HEK293 (cell line): ENCODE measurements at regions not wholly inside any gene's neighbourhood (a gene's known extent, or its start where the extent isn't known, plus 50 kb on each side); places are given as distances from the start of the nearest gene placed in this dataset.

Experiments
- CTCF ChIA-PET: fragments of 350-600 bp; formaldehyde crosslinking; extraction: SDS; loops from one replicate; lab custom pipeline; 2021; ENCODE audit warnings: antibody characterized with exemption; lab: Yijun Ruan, JAX
- POLR2A ChIA-PET: fragments of 300-600 bp; formaldehyde crosslinking; extraction: SDS; loops from one replicate; lab custom pipeline; 2020; ENCODE audit warnings: antibody characterized with exemption, inconsistent platforms; lab: Yijun Ruan, JAX
- H3K27ac ChIP-seq: fragments of 200-500 bp; sonication (Bioruptor generic); 2 replicates; pipeline ENCODE4 v1.5.1; 2014; ENCODE audit warnings: low read depth, low read length, control low read depth, inconsistent platforms; ENCODE audit errors: extremely low read depth
- H3K36me3 ChIP-seq, 2 experiments: fragments of 200-500 bp in 1 of 2; sonication (Bioruptor generic) in 1 of 2; 1 replicate in 1 of 2; 2 replicates in 1 of 2; pipeline ENCODE4 v1.5.1; 2014 to 2017; ENCODE audit warnings: inconsistent platforms in 2 of 2, low read length in 2 of 2; ENCODE audit not compliant: control insufficient read depth in 2 of 2, insufficient read depth in 1 of 2
- H3K4me1 ChIP-seq: fragments of 200-500 bp; sonication (Bioruptor generic); 2 replicates; pipeline ENCODE4 v1.5.1; 2014; ENCODE audit warnings: mild to moderate bottlenecking, low read length, inconsistent platforms; ENCODE audit not compliant: control insufficient read depth, insufficient read depth
- H3K4me3 ChIP-seq: 2 replicates; pipeline ENCODE4 v1.5.1; 2011; ENCODE audit warnings: low read depth, mild to moderate bottlenecking, control low read depth, low read length, moderate library complexity
- H3K9me3 ChIP-seq: fragments of 200-500 bp; sonication (Bioruptor generic); 2 replicates; pipeline ENCODE4 v1.5.1; 2014; ENCODE audit warnings: low read depth, low read length, inconsistent platforms; ENCODE audit not compliant: control insufficient read depth, insufficient read depth
- BCL11B ChIP-seq: fragments of 450-650 bp; formaldehyde crosslinking; IDR thresholded peaks from 2 replicates; pipeline ENCODE4 v1.5.1; 2016; ENCODE audit warnings: low read depth, missing biosample characterization, missing genetic modification characterization
- OSR2 ChIP-seq: fragments of 450-650 bp; formaldehyde crosslinking; IDR thresholded peaks from 2 replicates; pipeline ENCODE4 v1.5.1; 2016; ENCODE audit warnings: missing biosample characterization, missing genetic modification characterization
- OVOL3 ChIP-seq: fragments of 450-650 bp; formaldehyde crosslinking; IDR thresholded peaks from 2 replicates; pipeline ENCODE4 v1.5.1; 2016; ENCODE audit warnings: missing biosample characterization, missing genetic modification characterization
- ZNF335 ChIP-seq: fragments of 450-650 bp; formaldehyde crosslinking; conservative IDR thresholded peaks from 2 replicates; pipeline ENCODE4 v1.5.1; 2016; ENCODE audit warnings: missing biosample characterization, missing genetic modification characterization
- ZNF510 ChIP-seq: fragments of 450-650 bp; formaldehyde crosslinking; IDR thresholded peaks from 2 replicates; pipeline ENCODE4 v1.5.1; 2018; ENCODE audit warnings: mild to moderate bottlenecking, missing genetic modification characterization, missing biosample characterization; ENCODE audit not compliant: insufficient replicate concordance
- ZNF530 ChIP-seq: fragments of 450-650 bp; formaldehyde crosslinking; IDR thresholded peaks from 2 replicates; pipeline ENCODE4 v1.5.1; 2016; ENCODE audit warnings: low read depth, missing biosample characterization, missing genetic modification characterization
- ZNF677 ChIP-seq: fragments of 450-650 bp; IDR thresholded peaks from 2 replicates; pipeline ENCODE4 v1.5.0; 2018; ENCODE audit warnings: missing biosample characterization, mild to moderate bottlenecking, missing genetic modification characterization, moderate library complexity
- ZNF76 ChIP-seq: fragments of 450-650 bp; formaldehyde crosslinking; IDR thresholded peaks from 2 replicates; pipeline ENCODE4; 2016; ENCODE audit warnings: low read depth, missing biosample characterization, missing genetic modification characterization, borderline replicate concordance
- ZNF830 ChIP-seq: fragments of 450-650 bp; IDR thresholded peaks from 2 replicates; pipeline ENCODE4 v1.5.0; 2018; ENCODE audit warnings: missing biosample characterization, missing genetic modification characterization, low read depth, mild to moderate bottlenecking, moderate library complexity
- ZSCAN16 ChIP-seq: fragments of 450-650 bp; formaldehyde crosslinking; IDR thresholded peaks from 2 replicates; pipeline ENCODE4 v1.5.1; 2016; ENCODE audit warnings: missing biosample characterization, missing genetic modification characterization
- TF ChIP-seq, protein P1 (sequence below): fragments of 450-650 bp; formaldehyde crosslinking; IDR thresholded peaks from 2 replicates; pipeline ENCODE4 v1.5.1; 2016; ENCODE audit warnings: missing biosample characterization, missing genetic modification characterization
- TF ChIP-seq, protein P2 (sequence below): fragments of 450-650 bp; formaldehyde crosslinking; IDR thresholded peaks from 2 replicates; pipeline ENCODE4 v1.5.1; 2016; ENCODE audit warnings: missing biosample characterization, missing genetic modification characterization
- TF ChIP-seq, protein P3 (sequence below): fragments of 450-650 bp; formaldehyde crosslinking; IDR thresholded peaks from 2 replicates; pipeline ENCODE4 v1.5.1; 2017; ENCODE audit warnings: missing biosample characterization, missing genetic modification characterization
- TF ChIP-seq, protein P4 (sequence below): fragments of 450-650 bp; formaldehyde crosslinking; conservative IDR thresholded peaks from 2 replicates; pipeline ENCODE4 v1.5.1; 2016; ENCODE audit warnings: low read depth, missing biosample characterization, missing genetic modification characterization
- TF ChIP-seq, protein P5 (sequence below): fragments of 450-650 bp; formaldehyde crosslinking; IDR thresholded peaks from 2 replicates; pipeline ENCODE4 v1.5.1; 2016; ENCODE audit warnings: missing biosample characterization, missing genetic modification characterization
- TF ChIP-seq, protein P6 (sequence below): fragments of 450-650 bp; formaldehyde crosslinking; IDR thresholded peaks from 2 replicates; pipeline ENCODE4 v1.5.0; 2017; ENCODE audit warnings: missing biosample characterization, missing genetic modification characterization, borderline replicate concordance

DNA sequence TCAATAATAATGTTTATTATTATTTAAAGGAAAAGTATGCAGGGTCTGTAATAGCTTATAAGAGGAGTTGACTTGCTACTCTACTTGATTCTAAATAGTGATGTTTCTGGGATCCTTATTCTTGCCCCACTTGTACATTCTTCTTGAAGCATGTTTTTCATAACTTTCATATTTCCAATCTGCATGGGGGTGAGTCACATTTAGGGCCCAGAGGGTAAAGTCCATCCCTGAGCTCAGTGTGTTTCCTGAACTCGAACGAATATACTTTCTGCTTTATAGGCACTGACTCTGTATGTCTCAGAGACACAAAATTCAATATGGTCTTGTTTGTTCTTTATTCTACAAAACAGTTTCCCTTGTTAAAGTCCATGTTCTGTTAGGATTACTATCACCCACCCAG is 61.0 kb upstream of the SMIM30 start:
- Histone ChIP-seq H3K4me3 (no peak overlapping the region), H3K9me3 (no peaks in the 10 kb centered on the region), H3K4me1 (no peaks in the 10 kb centered on the region), H3K36me3 (no peaks in the 10 kb centered on the region), H3K27ac (no peak overlapping the region)
- TF ChIP-seq ZNF335 = no peak
- TF ChIP-seq, protein P1, sequence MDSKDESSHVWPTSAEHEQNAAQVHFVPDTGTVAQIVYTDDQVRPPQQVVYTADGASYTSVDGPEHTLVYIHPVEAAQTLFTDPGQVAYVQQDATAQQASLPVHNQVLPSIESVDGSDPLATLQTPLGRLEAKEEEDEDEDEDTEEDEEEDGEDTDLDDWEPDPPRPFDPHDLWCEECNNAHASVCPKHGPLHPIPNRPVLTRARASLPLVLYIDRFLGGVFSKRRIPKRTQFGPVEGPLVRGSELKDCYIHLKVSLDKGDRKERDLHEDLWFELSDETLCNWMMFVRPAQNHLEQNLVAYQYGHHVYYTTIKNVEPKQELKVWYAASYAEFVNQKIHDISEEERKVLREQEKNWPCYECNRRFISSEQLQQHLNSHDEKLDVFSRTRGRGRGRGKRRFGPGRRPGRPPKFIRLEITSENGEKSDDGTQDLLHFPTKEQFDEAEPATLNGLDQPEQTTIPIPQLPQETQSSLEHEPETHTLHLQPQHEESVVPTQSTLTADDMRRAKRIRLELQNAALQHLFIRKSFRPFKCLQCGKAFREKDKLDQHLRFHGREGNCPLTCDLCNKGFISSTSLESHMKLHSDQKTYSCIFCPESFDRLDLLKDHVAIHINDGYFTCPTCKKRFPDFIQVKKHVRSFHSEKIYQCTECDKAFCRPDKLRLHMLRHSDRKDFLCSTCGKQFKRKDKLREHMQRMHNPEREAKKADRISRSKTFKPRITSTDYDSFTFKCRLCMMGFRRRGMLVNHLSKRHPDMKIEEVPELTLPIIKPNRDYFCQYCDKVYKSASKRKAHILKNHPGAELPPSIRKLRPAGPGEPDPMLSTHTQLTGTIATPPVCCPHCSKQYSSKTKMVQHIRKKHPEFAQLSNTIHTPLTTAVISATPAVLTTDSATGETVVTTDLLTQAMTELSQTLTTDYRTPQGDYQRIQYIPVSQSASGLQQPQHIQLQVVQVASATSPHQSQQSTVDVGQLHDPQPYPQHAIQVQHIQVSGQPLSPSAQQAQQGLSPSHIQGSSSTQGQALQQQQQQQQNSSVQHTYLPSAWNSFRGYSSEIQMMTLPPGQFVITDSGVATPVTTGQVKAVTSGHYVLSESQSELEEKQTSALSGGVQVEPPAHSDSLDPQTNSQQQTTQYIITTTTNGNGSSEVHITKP (tag by site-specific recombination) = no peak
- TF ChIP-seq, protein P2, sequence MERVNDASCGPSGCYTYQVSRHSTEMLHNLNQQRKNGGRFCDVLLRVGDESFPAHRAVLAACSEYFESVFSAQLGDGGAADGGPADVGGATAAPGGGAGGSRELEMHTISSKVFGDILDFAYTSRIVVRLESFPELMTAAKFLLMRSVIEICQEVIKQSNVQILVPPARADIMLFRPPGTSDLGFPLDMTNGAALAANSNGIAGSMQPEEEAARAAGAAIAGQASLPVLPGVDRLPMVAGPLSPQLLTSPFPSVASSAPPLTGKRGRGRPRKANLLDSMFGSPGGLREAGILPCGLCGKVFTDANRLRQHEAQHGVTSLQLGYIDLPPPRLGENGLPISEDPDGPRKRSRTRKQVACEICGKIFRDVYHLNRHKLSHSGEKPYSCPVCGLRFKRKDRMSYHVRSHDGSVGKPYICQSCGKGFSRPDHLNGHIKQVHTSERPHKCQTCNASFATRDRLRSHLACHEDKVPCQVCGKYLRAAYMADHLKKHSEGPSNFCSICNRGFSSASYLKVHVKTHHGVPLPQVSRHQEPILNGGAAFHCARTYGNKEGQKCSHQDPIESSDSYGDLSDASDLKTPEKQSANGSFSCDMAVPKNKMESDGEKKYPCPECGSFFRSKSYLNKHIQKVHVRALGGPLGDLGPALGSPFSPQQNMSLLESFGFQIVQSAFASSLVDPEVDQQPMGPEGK = no peak
- ChIA-PET CTCF (interaction anchor here (0.6 to 1.9 kb wide), 3 partner anchors 19 to 421 kb away, joined by 3 to 9 read pairs (median 5); no protein-coding TSS in a partner anchor), POLR2A (no interaction called here)

DNA sequence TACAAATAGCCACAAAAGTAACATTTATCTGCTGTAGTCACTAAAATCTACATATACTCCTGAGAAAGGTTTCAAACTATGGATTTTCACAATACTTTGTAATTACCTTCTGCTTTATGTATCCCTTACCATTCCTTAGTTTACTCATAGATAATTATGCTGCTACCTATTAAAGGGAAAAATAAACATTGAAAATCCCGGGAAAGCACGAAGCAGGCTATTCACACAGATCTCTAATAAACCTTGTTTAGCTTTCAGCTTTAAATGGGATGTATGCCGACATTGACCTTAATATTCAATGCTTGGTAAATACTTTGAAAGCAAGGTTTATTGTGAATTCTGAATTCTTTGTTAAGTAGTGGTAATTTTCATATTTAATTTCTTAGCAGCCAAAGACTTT is 58.5 kb upstream of the SMIM30 start:
- Histone ChIP-seq H3K9me3 (no peaks in the 10 kb centered on the region), H3K4me1 (no peaks in the 10 kb centered on the region), H3K4me3 (no peak overlapping the region), H3K27ac (no peak overlapping the region), H3K36me3 (no peaks in the 10 kb centered on the region)
- ChIA-PET POLR2A (no interaction called here), CTCF (no interaction called here)
- TF ChIP-seq, protein P3, sequence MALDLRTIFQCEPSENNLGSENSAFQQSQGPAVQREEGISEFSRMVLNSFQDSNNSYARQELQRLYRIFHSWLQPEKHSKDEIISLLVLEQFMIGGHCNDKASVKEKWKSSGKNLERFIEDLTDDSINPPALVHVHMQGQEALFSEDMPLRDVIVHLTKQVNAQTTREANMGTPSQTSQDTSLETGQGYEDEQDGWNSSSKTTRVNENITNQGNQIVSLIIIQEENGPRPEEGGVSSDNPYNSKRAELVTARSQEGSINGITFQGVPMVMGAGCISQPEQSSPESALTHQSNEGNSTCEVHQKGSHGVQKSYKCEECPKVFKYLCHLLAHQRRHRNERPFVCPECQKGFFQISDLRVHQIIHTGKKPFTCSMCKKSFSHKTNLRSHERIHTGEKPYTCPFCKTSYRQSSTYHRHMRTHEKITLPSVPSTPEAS (tag by site-specific recombination) = no peak
- TF ChIP-seq BCL11B = no peak
- no peak for TF ChIP-seq ZNF510 (tag by site-specific recombination)
- TF ChIP-seq, protein P4, sequence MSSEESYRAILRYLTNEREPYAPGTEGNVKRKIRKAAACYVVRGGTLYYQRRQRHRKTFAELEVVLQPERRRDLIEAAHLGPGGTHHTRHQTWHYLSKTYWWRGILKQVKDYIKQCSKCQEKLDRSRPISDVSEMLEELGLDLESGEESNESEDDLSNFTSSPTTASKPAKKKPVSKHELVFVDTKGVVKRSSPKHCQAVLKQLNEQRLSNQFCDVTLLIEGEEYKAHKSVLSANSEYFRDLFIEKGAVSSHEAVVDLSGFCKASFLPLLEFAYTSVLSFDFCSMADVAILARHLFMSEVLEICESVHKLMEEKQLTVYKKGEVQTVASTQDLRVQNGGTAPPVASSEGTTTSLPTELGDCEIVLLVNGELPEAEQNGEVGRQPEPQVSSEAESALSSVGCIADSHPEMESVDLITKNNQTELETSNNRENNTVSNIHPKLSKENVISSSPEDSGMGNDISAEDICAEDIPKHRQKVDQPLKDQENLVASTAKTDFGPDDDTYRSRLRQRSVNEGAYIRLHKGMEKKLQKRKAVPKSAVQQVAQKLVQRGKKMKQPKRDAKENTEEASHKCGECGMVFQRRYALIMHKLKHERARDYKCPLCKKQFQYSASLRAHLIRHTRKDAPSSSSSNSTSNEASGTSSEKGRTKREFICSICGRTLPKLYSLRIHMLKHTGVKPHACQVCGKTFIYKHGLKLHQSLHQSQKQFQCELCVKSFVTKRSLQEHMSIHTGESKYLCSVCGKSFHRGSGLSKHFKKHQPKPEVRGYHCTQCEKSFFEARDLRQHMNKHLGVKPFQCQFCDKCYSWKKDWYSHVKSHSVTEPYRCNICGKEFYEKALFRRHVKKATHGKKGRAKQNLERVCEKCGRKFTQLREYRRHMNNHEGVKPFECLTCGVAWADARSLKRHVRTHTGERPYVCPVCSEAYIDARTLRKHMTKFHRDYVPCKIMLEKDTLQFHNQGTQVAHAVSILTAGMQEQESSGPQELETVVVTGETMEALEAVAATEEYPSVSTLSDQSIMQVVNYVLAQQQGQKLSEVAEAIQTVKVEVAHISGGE (tag by site-specific recombination) = no peak
- no peak for TF ChIP-seq ZNF530 (tag by site-specific recombination)
- TF ChIP-seq, protein P5, sequence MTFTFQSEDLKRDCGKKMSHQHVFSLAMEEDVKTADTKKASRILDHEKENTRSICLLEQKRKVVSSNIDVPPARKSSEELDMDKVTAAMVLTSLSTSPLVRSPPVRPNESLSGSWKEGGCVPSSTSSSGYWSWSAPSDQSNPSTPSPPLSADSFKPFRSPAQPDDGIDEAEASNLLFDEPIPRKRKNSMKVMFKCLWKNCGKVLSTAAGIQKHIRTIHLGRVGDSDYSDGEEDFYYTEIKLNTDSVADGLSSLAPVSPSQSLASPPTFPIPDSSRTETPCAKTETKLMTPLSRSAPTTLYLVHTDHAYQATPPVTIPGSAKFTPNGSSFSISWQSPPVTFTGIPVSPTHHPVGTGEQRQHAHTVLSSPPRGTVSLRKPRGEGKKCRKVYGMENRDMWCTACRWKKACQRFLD (tag by site-specific recombination) = no peak
- no peak for TF ChIP-seq ZNF677 (tag by site-specific recombination)
- TF ChIP-seq OVOL3 = no peak
- TF ChIP-seq, protein P2 = no peak
- TF ChIP-seq ZNF830 (tag by site-specific recombination) = no peak
- TF ChIP-seq OSR2 (tag by site-specific recombination) = no peak
- TF ChIP-seq ZNF76 (tag by site-specific recombination) = no peak
- TF ChIP-seq, protein P6, sequence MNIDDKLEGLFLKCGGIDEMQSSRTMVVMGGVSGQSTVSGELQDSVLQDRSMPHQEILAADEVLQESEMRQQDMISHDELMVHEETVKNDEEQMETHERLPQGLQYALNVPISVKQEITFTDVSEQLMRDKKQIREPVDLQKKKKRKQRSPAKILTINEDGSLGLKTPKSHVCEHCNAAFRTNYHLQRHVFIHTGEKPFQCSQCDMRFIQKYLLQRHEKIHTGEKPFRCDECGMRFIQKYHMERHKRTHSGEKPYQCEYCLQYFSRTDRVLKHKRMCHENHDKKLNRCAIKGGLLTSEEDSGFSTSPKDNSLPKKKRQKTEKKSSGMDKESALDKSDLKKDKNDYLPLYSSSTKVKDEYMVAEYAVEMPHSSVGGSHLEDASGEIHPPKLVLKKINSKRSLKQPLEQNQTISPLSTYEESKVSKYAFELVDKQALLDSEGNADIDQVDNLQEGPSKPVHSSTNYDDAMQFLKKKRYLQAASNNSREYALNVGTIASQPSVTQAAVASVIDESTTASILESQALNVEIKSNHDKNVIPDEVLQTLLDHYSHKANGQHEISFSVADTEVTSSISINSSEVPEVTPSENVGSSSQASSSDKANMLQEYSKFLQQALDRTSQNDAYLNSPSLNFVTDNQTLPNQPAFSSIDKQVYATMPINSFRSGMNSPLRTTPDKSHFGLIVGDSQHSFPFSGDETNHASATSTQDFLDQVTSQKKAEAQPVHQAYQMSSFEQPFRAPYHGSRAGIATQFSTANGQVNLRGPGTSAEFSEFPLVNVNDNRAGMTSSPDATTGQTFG (tag by site-specific recombination) = no peak
- no peak for TF ChIP-seq ZSCAN16
